Mesenchymal stem cell (in vitro differentiated cells and primary cell): ENCODE measurements at regions not wholly inside any gene's neighbourhood (a gene's known extent, or its start where the extent isn't known, plus 50 kb on each side); places are given as distances from the start of the nearest gene placed in this dataset.

ENCODE experiments used
- DNase-seq: peaks from one replicate; pipeline ENCODE4 v3.0.0-alpha.2; 2013
- H2AFZ ChIP-seq: one replicate; pipeline ENCODE4 v1.6.1; 2013; ENCODE audit warnings: low read depth, mild to moderate bottlenecking, control low read depth, inconsistent platforms, low read length, moderate library complexity
- H2AK5ac ChIP-seq: 2 replicates; pipeline ENCODE4 v1.6.1; 2013; ENCODE audit warnings: low read length, moderate library complexity, mild to moderate bottlenecking, inconsistent platforms; ENCODE audit not compliant: severe bottlenecking
- H2BK120ac ChIP-seq: one replicate; pipeline ENCODE4 v1.6.1; 2013; ENCODE audit warnings: low read depth, mild to moderate bottlenecking, inconsistent platforms, low read length, moderate library complexity
- H2BK12ac ChIP-seq, 2 experiments: one replicate each; pipeline ENCODE4 v1.6.1; 2013; ENCODE audit warnings: inconsistent platforms in 2 of 2, low read length in 2 of 2, mild to moderate bottlenecking in 2 of 2, moderate library complexity in 2 of 2, control low read depth in 1 of 2
- H2BK15ac ChIP-seq: one replicate; pipeline ENCODE4 v1.6.1; 2013; ENCODE audit warnings: mild to moderate bottlenecking, low read depth, inconsistent platforms; ENCODE audit not compliant: poor library complexity, severe bottlenecking
- H2BK5ac ChIP-seq: 2 replicates; pipeline ENCODE4 v1.6.1; 2013; ENCODE audit warnings: low read depth, mild to moderate bottlenecking, low read length, control low read depth, inconsistent platforms; ENCODE audit not compliant: poor library complexity, severe bottlenecking
- H3K14ac ChIP-seq, 2 experiments: one replicate each; pipeline ENCODE4 v1.6.1; 2013; ENCODE audit warnings: inconsistent platforms in 2 of 2, low read length in 2 of 2, control low read depth in 1 of 2, mild to moderate bottlenecking in 1 of 2, moderate library complexity in 1 of 2
- H3K18ac ChIP-seq, 2 experiments: one replicate each; pipeline ENCODE4 v1.6.1; 2013; ENCODE audit warnings: inconsistent platforms in 2 of 2, low read length in 2 of 2, control low read depth in 1 of 2, low read depth in 1 of 2, mild to moderate bottlenecking in 1 of 2
- H3K23ac ChIP-seq, 2 experiments: one replicate each; pipeline ENCODE4 v1.6.1; 2013; ENCODE audit warnings: inconsistent platforms in 2 of 2, low read length in 2 of 2, mild to moderate bottlenecking in 2 of 2, moderate library complexity in 2 of 2, control low read depth in 1 of 2
- H3K27ac ChIP-seq: 2 replicates; pipeline ENCODE4 v1.5.1; 2013; ENCODE audit warnings: mild to moderate bottlenecking, moderate library complexity, low read length, control low read depth, inconsistent platforms; ENCODE audit not compliant: poor library complexity, severe bottlenecking
- H3K27me3 ChIP-seq, 2 experiments: 2 replicates each; pipeline versions ENCODE4 v1.6.1 to v1.7.0; 2013; ENCODE audit warnings: low read length in 2 of 2, mild to moderate bottlenecking in 2 of 2, moderate library complexity in 2 of 2, control low read depth in 1 of 2, inconsistent platforms in 1 of 2; ENCODE audit not compliant: control insufficient read depth in 1 of 2, insufficient read depth in 1 of 2
- H3K36me3 ChIP-seq, 2 experiments: 2 replicates each; pipeline versions ENCODE4 v1.6.1 to v1.7.0; 2013; ENCODE audit warnings: low read length in 2 of 2, control low read depth in 1 of 2, inconsistent platforms in 1 of 2, low read depth in 1 of 2, mild to moderate bottlenecking in 1 of 2; ENCODE audit not compliant: insufficient read depth in 2 of 2, control insufficient read depth in 1 of 2
- H3K4ac ChIP-seq, 2 experiments: one replicate each; pipeline ENCODE4 v1.6.1; 2013; ENCODE audit warnings: inconsistent platforms in 2 of 2, low read length in 2 of 2, mild to moderate bottlenecking in 2 of 2, moderate library complexity in 2 of 2, control low read depth in 1 of 2, low read depth in 1 of 2
- H3K4me1 ChIP-seq: 2 replicates; pipeline ENCODE4 v1.6.1; 2013; ENCODE audit warnings: low read depth, low read length, control low read depth; ENCODE audit not compliant: control insufficient read depth, insufficient read depth
- H3K4me2 ChIP-seq: 2 replicates; pipeline ENCODE4 v1.6.1; 2013; ENCODE audit warnings: low read length, mild to moderate bottlenecking, inconsistent platforms; ENCODE audit not compliant: poor library complexity, severe bottlenecking
- H3K4me3 ChIP-seq, 2 experiments: 2 replicates each; pipeline versions ENCODE4 v1.5.1 to v1.7.0; 2013; ENCODE audit warnings: low read length in 2 of 2, mild to moderate bottlenecking in 2 of 2, control low read depth in 1 of 2, low read depth in 1 of 2; ENCODE audit not compliant: insufficient read depth in 1 of 2
- H3K79me1 ChIP-seq: replicated peaks from 2 replicates; pipeline ENCODE4 v1.6.1; 2013; ENCODE audit warnings: mild to moderate bottlenecking, control low read depth, low read length, inconsistent platforms; ENCODE audit not compliant: poor library complexity, severe bottlenecking
- H3K9ac ChIP-seq: 2 replicates; pipeline ENCODE4 v1.7.0; 2013; ENCODE audit warnings: mild to moderate bottlenecking, low read length, moderate library complexity
- H3K9me3 ChIP-seq: 2 replicates; pipeline ENCODE4 v1.7.0; 2013; ENCODE audit warnings: mild to moderate bottlenecking, low read length; ENCODE audit not compliant: control insufficient read depth
- H4K8ac ChIP-seq: one replicate; pipeline ENCODE4 v1.6.1; 2013; ENCODE audit warnings: inconsistent platforms, mild to moderate bottlenecking, low read length, moderate library complexity
- H4K91ac ChIP-seq: one replicate; pipeline ENCODE4 v1.6.1; 2013; ENCODE audit warnings: mild to moderate bottlenecking, low read length, inconsistent platforms
- WGBS: methylation state at CpG from one replicate; pipeline ENCODE4 v1.1.7; 2013; ENCODE audit warnings: mixed read lengths; 5-methylcytosine and 5-hydroxymethylcytosine counted together

DNA sequence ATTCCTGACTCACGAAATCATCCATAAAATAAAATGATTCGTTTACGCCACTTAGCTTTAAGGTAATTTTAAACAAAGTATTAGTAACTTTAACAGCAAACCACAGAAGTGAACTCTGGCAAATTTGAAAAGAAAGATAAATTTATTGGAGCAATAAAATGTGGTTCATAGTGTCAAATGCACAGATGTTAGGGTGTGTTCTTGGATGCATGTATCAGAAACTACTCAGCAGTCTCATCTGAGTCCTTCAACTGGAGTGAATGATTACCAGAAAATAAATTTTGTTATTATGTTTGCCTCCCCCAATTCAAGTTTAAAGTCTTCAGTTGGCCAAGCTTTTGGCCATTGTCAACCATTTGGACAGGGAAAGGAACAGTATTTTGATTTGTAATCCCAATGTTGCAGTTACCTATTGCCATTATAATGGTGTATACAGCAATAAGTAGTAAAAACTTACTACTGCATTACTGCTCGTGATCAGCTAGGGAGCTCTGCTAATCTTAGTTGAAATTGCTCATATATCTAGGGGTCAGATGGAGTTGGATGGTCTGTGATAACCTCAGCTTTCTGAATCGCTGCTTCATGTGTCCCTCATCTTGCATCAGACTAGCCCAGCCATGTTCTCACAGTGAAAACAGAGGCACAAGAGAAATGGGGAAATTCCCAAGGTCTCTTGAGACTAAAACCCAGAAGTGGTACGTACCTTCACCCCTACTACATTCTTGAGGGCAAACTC, 254.6 kb upstream of the KCNIP4 start:
- Histone ChIP-seq H3K79me1 (no peaks in the 10 kb centered on the region), H3K27me3 (no peaks in the 10 kb centered on the region), H2BK15ac (no peak overlapping the region), H3K4ac (no peak overlapping the region), H3K4me2 (no peak overlapping the region), H3K4me3 (no peak overlapping the region), H2BK12ac (no peak overlapping the region), H4K8ac (no peak overlapping the region), H3K36me3 (no peaks in the 10 kb centered on the region), H2AK5ac (no peak overlapping the region), H3K4me1 (no peaks in the 10 kb centered on the region), H3K9me3 (no peaks in the 10 kb centered on the region), H3K9ac (no peak overlapping the region), H3K27ac (no peak overlapping the region), H2BK5ac (no peak overlapping the region), H2AFZ (no peak overlapping the region), H4K91ac (no peak overlapping the region), H3K23ac (no peak overlapping the region), H2BK120ac (no peak overlapping the region), H3K14ac (no peak overlapping the region), H3K18ac (no peak overlapping the region)
- no peak for DNase-seq
- WGBS: 60% methylated on average over 5 of the region's 6 CpGs

DNA sequence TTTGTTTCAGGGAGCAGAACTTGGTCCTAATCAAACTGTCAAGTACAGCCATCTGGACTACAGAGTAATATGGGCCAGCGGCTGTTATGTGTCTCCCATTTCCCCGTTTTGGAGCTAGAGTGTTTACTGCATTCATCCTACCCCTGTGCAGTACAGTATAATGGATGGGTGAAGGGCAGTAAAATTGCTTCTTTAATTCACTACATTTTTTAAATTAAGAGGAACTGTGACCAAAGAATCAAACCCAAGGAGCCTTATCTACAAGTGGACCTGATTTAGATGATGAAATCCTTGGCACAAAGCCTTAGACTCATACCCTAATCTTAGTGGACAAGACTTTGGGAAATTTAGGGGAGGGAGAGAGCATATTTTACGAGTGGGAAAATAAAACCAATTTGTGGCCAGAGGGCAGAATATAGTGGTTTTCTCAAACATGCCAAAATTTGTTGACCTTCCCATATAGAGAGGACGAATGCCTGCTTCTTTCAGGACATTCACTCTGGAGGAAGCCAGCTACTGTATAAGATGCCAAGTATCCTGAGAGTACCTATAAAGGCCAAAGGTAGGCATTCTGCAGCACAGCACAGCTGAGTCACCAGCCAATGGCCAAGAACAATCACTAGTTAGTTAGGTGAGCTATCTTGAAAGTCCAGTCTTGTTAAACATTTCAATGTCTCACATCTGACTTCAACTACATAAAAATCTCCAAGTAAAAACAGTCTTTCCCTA, 253.8 kb upstream of the KCNIP4 start:
- no peak overlapping the region for H3K4me3 ChIP-seq
- H3K4me2 ChIP-seq: no peak overlapping the region
- no peaks in the 10 kb centered on the region for H3K9me3 ChIP-seq
- H2BK15ac ChIP-seq: no peak overlapping the region
- DNase-seq: no peak
- no peak overlapping the region for H3K14ac ChIP-seq
- no peaks in the 10 kb centered on the region for H3K27me3 ChIP-seq
- H2BK120ac ChIP-seq: no peak overlapping the region
- no peaks in the 10 kb centered on the region for H3K36me3 ChIP-seq
- H3K4me1 ChIP-seq: no peaks in the 10 kb centered on the region
- H2AFZ ChIP-seq: no peak overlapping the region
- H3K9ac ChIP-seq: no peak overlapping the region
- no peak overlapping the region for H3K27ac ChIP-seq
- H3K23ac ChIP-seq: no peak overlapping the region
- no peaks in the 10 kb centered on the region for H3K79me1 ChIP-seq
- H2BK12ac ChIP-seq: no peak overlapping the region
- H2BK5ac ChIP-seq: no peak overlapping the region
- WGBS: 73% methylated on average over 4 of the region's 4 CpGs
- no peak overlapping the region for H3K18ac ChIP-seq
- H4K8ac ChIP-seq: no peak overlapping the region
- H2AK5ac ChIP-seq: no peak overlapping the region
- H3K4ac ChIP-seq: no peak overlapping the region
- no peak overlapping the region for H4K91ac ChIP-seq

DNA sequence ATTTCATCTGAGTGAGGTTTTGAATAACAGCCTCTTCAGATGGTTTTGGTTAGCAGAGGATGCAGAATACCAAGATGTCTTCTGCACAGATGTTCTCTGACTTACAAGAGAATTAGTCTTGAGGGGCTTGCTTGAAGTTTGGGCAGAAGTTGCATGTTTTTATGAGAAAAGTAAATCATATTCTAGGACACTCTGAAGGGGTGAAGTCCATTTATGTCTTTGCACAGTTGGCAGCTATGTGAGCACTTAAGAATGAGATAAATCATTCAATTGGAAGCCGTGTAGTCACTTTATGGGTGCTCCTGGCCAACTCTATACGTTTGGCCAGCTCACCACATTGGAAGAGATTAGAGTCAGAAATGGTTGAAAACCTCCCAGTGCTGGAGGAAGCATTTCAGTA, 252.7 kb upstream of the KCNIP4 start:
- Histone ChIP-seq H2BK15ac (no peak overlapping the region), H2BK12ac (no peak overlapping the region), H3K9me3 (no peaks in the 10 kb centered on the region), H2BK120ac (no peak overlapping the region), H3K4me3 (no peak overlapping the region), H3K14ac (no peak overlapping the region), H2AK5ac (no peak overlapping the region), H3K36me3 (no peaks in the 10 kb centered on the region), H3K27me3 (no peaks in the 10 kb centered on the region), H3K27ac (no peak overlapping the region), H3K4ac (no peak overlapping the region), H4K91ac (no peak overlapping the region), H3K4me1 (no peaks in the 10 kb centered on the region), H2BK5ac (no peak overlapping the region), H3K23ac (no peak overlapping the region), H3K79me1 (no peaks in the 10 kb centered on the region), H3K4me2 (no peak overlapping the region), H3K18ac (no peak overlapping the region), H2AFZ (no peak overlapping the region), H4K8ac (no peak overlapping the region), H3K9ac (no peak overlapping the region)
- no peak for DNase-seq
- WGBS: 37% methylated on average over 2 of the region's 2 CpGs

DNA sequence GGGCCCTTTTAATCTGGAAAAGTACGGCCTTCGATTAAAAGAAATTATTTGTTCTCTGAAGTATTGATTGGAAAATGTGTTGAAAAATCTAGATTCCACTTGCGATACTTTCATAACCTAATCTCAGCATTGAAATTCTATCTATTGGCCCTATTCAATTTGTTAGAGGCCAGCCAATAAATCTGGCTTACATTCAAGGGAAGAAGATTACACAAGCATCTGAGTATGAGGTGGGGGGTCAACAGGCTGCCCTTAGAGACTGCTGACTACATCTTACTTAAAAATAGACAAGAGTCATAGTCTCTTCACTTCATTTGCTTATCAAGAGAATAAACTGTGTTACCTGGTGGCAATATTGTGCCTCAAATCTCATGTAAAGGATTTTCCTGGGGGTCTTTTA, 248.0 kb upstream of the KCNIP4 start:
- no peak overlapping the region for H2BK15ac ChIP-seq
- no peak for DNase-seq
- H2AFZ ChIP-seq: no peak overlapping the region
- H3K27ac ChIP-seq: no peak overlapping the region
- H3K9me3 ChIP-seq: no peaks in the 10 kb centered on the region
- H2AK5ac ChIP-seq: no peak overlapping the region
- H3K4me3 ChIP-seq: no peak overlapping the region
- H4K91ac ChIP-seq: no peak overlapping the region
- H3K4ac ChIP-seq: no peak overlapping the region
- no peak overlapping the region for H2BK120ac ChIP-seq
- no peaks in the 10 kb centered on the region for H3K27me3 ChIP-seq
- H2BK5ac ChIP-seq: no peak overlapping the region
- peaks cover 4% of the 10 kb centered on the region for H3K4me1 ChIP-seq
- H3K4me2 ChIP-seq: no peak overlapping the region
- 89% methylated on average over 2 of the region's 3 CpGs for WGBS
- H3K23ac ChIP-seq: no peak overlapping the region
- no peak overlapping the region for H3K9ac ChIP-seq
- no peak overlapping the region for H4K8ac ChIP-seq
- H3K79me1 ChIP-seq: no peaks in the 10 kb centered on the region
- no peak overlapping the region for H3K18ac ChIP-seq
- no peaks in the 10 kb centered on the region for H3K36me3 ChIP-seq
- no peak overlapping the region for H2BK12ac ChIP-seq
- no peak overlapping the region for H3K14ac ChIP-seq
